ENCODE measurements at regions not wholly inside any gene's neighbourhood (a gene's known extent, or its start where the extent isn't known, plus 50 kb on each side); places are given as distances from the start of the nearest gene placed in this dataset.

DNA sequence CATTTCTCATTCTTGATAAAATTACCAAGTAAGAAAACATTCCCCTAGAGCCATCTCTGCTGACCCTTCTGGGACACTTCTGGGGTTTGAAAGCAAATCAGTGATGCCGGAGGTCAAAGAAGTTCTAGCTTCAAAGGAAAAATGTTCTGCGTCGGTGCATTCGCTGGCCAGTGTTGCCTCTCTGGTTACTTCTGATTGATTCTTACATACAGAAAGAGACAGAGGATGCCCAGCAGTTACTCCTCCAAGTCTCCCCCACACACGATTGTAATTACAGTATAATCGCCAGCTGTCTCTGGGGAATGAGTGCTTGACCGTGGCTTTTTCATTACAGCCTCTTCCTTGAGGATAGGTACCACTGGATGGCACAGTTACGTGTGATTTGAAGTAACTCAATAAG is 150.9 kb downstream of the SNX19 start:
- no peak overlapping the region for H3K27ac ChIP-seq
- TF ChIP-seq CTCF (conservative IDR thresholded peaks at IDR 0.05) (no peak), ZFX (IDR thresholded peaks at IDR 0.05) (no peak)

- no peak overlapping the region for H3K27ac ChIP-seq
- TF ChIP-seq ZFX (IDR thresholded peaks at IDR 0.05) (no peak), CTCF (conservative IDR thresholded peaks at IDR 0.05) (no peak)
Observed at GRCh38 chr11:130765951-130766649, 150.2 kb downstream of the SNX19 start.

- H3K27ac ChIP-seq = no peak overlapping the region
- TF ChIP-seq ZFX (IDR thresholded peaks at IDR 0.05) (no peak), CTCF (conservative IDR thresholded peaks at IDR 0.05) (no peak)
Observed at GRCh38 chr11:130766650-130767565, 149.4 kb downstream of the SNX19 start.

GRCh38 chr11:130769782-130770535 is 146.3 kb downstream of the SNX19 start:
- TF ChIP-seq CTCF (conservative IDR thresholded peaks at IDR 0.05) = no peak
- no peak for TF ChIP-seq ZFX (IDR thresholded peaks at IDR 0.05)
- peak overlapping the region; percentile 39 for H3K27ac ChIP-seq

DNA sequence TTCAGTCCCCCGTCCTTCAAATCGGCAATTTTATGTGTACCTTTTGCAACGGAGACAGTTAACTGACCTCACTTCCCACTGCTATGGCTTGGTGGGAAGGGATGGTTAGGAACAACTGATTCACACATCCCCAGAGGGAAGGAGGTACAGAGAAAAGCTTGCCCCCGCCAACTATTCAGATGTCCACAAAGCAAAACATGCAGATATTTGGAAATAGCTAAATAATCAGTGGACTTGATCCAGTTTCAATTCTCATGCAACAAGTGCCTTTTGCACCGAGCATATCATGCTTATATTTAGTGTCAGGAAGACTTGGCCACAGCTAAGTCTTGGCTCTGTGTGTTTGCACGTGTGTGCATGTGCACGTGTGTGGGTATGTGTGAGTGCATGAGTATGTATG is 144.6 kb downstream of the SNX19 start:
- H3K27ac ChIP-seq = no peak overlapping the region
- TF ChIP-seq CTCF (conservative IDR thresholded peaks at IDR 0.05) = no peak
- TF ChIP-seq ZFX (IDR thresholded peaks at IDR 0.05) = no peak

- TF ChIP-seq ZFX (IDR thresholded peaks at IDR 0.05) (no peak), CTCF (conservative IDR thresholded peaks at IDR 0.05) (no peak)
- H3K27ac ChIP-seq = no peak overlapping the region
Observed at GRCh38 chr11:130772266-130773227, 143.7 kb downstream of the SNX19 start.

All from C4-2B (cell line).